Non-pigmented ciliary epithelial cell (primary cell): ENCODE measurements at regions not wholly inside any gene's neighbourhood (a gene's known extent, or its start where the extent isn't known, plus 50 kb on each side); places are given as distances from the start of the nearest gene placed in this dataset.
A peak's percentile ranks its signal among the peaks of the same experiment; 100 is the strongest.

Source experiments
- DNase-seq: peaks from one replicate; pipeline ENCODE4 v3.0.0-alpha.2; 2010; ENCODE audit warnings: low read depth

DNA sequence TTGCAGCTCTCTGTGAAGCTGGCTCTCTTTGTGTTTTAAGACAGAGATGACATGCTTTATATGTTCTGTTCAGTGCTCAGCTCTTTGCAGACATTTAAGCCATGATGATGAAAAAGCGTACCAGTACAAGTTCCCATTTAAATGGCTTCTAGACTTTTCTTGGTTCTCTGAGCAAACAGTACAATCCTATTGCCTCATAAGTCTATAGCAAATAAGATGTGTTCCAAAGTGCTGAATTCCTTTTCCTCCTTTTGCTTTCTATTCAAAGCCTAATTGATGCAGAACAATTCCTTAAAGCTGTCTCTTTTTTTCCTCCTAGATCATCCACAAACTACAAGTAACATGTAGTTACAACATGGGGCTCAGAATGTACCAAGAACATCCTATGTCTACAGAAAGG lies 168.8 kb upstream of the SPATS2L start:
- DNase-seq = no peak

DNA sequence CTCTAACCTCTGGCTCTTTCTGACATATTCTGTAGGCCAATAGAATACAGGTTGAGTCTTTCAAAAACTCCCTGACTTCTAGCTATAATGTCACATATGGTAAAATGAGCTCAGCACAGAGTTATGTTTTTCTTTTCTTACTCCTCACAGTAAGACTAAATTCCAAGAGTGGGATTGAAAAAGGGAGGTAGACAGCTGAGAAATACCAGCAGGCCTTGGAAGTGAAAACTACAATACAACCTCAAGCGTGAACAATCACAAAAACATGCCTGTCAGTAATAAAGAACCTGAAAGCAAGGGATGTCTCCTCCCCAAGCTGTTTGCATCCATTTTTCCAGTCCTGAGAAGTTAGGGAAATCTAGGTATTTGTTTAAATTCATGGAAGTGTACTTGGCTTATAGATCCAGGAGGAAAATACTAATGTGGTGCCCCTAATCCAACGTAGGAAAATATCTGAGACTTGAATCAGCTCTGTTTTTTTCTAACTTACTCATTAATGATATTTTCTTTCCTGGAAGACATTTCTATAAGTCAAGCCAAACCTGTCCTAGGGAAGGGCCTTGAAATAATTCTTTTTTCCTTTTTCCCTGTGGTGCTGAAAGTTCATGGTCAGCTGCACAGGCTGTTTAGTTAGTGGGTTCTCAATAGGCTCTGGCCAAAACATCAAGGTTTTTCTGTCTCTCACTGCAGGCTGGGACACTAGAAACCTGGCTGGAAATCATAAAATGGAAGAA lies 167.9 kb upstream of the SPATS2L start:
- DNase-seq = peak; percentile 59

GRCh38 chr2:200144571-200144970 lies 161.9 kb upstream of the SPATS2L start:
- DNase-seq = no peak

DNA sequence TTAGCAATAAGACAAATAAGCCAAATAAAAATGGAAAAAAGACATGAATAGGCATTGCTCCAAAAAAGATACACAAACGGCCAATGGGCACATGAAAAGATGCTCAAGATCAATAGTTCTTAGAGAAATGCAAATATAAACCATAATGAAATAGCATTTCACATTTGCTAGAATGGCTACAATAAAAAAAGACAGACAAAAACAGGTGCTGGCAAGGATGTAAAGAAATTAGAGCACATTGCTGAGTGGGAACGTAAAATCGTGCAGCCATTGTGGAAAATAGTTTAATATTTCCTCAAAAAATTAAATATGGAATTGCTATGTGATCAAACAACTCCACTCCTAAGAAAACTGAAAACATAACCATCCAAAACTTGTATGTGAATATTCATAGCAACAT lies 160.0 kb upstream of the SPATS2L start:
- DNase-seq = no peak

- no peak for DNase-seq
Observed at GRCh38 chr2:200147371-200147770, 159.1 kb upstream of the SPATS2L start.

DNA sequence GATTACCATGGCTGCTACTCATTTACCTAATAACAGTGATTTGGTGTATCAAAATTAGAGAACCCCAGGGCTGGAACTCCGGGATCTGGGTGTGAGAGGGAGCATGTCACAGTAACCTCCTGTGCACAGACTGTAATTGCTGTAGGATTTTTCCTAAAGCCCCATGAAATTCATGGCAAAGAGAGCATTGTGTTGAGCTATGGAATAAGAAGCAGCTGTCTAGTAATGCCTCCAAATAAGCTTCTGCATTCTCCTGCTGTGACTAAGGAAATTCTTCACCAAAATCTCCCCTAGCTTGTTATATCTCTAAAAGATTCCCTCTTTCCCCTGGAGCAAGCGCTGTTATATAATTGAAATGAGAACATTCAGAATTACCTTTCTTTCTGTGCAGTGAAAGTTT lies 158.1 kb upstream of the SPATS2L start:
- DNase-seq = no peak

DNA sequence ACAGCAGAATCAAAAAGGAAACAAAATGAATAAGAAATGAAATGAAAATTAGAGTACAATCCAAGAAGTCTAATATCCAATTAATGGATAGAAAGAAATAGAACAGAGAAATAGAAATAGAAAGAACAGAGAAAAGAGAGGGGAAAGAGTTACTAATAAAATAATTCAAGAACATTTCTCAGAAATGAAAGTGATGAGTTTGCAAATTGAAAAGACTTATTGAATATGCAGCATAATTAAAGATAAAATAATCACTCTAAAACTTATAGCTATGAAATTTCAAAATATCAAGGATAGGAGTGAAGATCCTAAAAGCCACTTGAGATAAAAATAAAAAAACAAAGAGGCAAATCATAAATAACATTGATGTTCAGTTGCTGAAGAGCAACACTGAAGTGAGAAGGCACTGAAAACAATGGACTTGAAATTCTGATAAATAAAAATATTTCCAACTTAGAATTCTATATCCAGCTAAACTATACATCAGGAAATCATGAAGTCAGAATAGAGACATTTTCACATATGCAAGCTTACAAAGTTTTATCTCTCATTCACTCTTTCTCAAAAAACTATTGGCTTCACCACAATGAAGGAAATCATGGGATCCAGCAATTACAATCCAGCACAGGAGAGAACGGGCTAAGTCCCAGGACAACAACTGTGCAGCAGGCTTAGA lies 155.9 kb upstream of the SPATS2L start:
- DNase-seq = no peak

- DNase-seq = no peak
Observed at GRCh38 chr2:200155652-200156051, 150.8 kb upstream of the SPATS2L start.

DNA sequence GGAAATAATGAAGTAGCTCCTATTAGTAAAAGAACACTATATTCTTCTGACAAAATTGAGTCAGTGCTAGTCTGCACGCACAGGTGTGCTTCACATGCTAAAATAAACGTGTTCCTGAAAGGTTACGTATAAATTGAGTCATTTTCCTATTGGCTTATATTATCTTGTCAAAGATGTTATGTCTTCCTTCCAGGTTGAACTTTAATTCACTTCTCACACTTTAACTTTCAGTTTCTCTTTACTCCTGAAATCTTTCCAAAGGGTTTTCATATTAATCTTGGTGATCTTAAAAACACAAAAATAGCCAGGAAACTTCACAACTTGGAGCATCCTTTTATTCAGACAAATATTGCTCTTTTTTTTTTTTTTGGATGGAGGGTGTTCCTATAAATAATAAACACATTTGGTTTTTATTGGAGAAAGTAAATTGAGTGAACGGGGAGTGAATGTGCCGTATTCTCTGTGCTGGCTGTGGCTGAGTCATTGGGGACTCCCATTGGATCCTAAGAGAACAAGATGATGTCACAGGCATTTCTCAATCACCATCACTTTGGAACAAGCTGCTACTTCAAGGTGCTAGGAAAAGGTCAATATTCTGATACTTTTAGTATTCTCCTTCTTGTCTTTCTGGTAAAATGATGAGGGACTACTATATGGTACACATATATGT lies 150.2 kb upstream of the SPATS2L start:
- DNase-seq = peak; percentile 73

DNA sequence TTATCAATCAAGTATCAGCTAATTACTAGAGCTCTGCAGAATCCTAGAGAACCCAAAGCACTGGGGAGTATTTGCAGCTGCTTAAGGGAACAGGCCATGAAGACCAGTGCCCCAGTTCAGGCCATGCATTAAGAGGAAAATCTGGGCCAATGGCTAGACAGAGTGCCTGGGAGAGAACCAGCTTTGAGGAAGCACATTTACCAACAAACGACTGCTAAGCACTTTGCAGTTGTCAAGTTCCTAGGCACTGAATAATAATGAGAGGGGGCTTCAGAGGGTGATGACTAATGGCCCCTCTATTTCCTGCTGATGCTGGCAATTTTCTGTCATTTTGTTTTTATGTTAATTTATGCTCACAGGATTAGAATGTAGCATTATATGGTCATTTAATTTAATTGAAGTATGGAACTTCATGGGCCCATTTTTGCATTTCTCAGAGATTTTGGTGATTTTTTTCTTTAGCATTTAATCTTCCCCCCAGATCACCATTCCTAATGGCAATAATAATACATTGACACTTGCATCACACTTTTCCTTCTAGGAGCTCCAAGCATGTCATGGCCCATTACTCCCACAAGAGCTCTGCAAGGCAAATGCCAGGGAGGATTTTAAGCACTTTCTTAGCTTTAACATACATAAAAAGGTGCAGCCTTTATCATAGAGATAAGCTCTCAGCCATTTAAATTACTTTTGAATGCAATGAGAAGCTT lies 147.7 kb upstream of the SPATS2L start:
- DNase-seq = no peak

DNA sequence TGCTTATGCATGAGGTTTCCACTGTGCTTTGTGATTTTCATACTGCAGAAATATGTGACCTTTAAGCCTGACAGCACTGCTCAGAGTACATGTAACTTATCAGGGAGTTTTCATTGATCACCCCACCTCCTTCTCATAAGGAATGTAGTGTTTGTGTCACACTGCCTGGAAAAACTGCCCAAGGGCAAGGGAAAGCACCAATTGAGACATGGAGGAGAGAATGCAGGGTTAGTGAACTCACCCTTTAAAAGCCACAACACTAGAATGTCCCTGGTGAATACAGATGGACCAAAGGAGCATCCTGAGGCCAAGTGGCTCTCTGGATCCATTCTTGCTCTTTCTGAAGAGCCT lies 147.2 kb upstream of the SPATS2L start:
- no peak for DNase-seq

GRCh38 chr2:200159829-200160781 lies 146.4 kb upstream of the SPATS2L start:
- no peak for DNase-seq

DNA sequence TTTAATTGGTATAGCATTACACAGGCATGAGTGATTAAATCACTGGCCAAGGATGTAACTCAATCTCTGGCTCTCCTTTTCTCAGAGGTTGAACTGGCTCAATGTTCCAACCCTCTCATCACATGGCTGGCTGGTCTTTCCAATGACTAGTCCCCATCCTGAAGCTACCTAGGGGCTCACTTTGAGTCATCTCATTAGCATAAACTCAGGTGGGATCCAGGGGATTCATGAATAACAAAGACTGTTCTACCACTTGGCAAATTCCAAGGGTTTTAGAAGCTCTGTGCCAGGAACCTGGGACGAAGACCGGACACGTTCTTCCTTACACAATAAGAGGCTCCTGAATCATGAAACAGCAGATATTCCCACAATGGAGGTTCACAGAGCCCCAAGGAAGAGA lies 145.0 kb upstream of the SPATS2L start:
- DNase-seq = no peak

DNA sequence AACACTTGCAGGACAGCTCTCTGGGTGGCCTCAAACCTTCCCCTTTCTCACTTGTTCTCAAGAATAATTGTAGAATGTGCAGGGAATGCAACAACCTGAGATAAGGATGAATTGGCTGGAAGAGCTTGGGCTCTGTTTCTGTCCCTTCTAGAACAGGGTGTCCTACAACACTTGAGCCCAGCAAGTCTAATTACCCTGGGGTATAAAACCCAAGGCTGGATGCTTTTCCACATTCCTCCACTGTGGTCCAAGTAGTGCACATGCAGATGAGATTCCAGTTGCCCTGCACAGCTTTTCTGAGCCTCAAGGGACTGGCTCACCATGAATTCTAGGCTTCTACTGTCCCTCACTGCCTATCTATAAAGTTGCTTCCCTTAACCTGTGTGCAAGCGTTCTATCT lies 140.8 kb upstream of the SPATS2L start:
- DNase-seq = no peak

- no peak for DNase-seq
Observed at GRCh38 chr2:200168641-200169555, 137.6 kb upstream of the SPATS2L start.

GRCh38 chr2:200170221-200170620 lies 136.3 kb upstream of the SPATS2L start:
- DNase-seq = no peak

GRCh38 chr2:200171731-200172482 lies 134.6 kb upstream of the SPATS2L start:
- DNase-seq = no peak

- DNase-seq = no peak
Observed at GRCh38 chr2:200172521-200172920, 134.0 kb upstream of the SPATS2L start.

DNA sequence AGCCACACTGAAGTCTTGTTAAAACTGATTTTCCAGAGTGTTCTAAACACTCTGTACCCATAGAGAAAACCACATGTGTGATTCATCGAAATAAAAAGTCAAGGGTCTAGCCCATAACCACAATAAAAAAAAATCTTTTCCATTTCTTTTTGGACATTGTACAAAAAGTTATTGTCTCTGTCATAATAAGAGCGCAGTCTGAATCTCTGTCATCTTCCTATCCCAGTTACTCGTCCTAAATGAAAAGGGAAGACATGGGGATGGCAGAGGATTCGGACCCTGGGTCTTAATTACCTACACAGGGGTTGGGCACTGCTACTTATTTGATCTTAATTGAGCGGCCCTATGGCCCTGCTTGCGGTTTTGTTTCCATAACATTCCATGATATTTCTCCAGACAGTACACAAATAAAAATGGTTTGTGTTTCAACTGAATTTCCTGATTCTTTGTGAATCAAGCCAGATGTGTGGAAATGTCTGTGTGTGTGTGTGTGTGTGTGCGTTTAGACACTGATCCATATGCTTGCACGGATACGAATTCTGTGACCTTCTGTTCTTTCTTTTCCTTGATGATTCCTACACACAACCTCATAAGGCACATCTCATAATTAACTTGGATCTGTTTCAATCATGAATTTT lies 133.4 kb upstream of the SPATS2L start:
- no peak for DNase-seq
